RWPE2 (cell line): ENCODE measurements at regions not wholly inside any gene's neighbourhood (a gene's known extent, or its start where the extent isn't known, plus 50 kb on each side); places are given as distances from the start of the nearest gene placed in this dataset.

Experiments used
- ATAC-seq: fragments of 200-7000 bp; cut with Tn5 transposase; 3 replicates; pipeline ENCODE4 v1.9.1; 2021; ENCODE audit warnings: low read depth
- DNase-seq: peaks from one replicate; pipeline ENCODE4 v3.0.0-alpha.2; 2020; ENCODE audit warnings: low spot score
- H3K27ac ChIP-seq: fragments of 450-650 bp; 2 replicates; pipeline ENCODE4 v1.5.1; 2017; ENCODE audit warnings: mild to moderate bottlenecking; ENCODE audit not compliant: poor library complexity, severe bottlenecking
- H3K27me3 ChIP-seq: fragments of 250-450 bp; sonication (Bioruptor Pico); 2 replicates; pipeline ENCODE4 v1.5.1; 2021; ENCODE audit warnings: mild to moderate bottlenecking, moderate library complexity; ENCODE audit not compliant: insufficient read depth, poor library complexity, severe bottlenecking
- H3K36me3 ChIP-seq: fragments of 250-450 bp; sonication (Bioruptor Pico); 2 replicates; pipeline ENCODE4 v1.5.1; 2020; ENCODE audit warnings: low read depth, mild to moderate bottlenecking, moderate library complexity
- H3K4me1 ChIP-seq: fragments of 250-450 bp; sonication (Bioruptor Pico); 2 replicates; pipeline ENCODE4 v1.5.1; 2021; ENCODE audit warnings: mild to moderate bottlenecking, moderate library complexity; ENCODE audit not compliant: insufficient read depth, poor library complexity, severe bottlenecking
- H3K4me3 ChIP-seq: fragments of 250-450 bp; sonication (Bioruptor Pico); 2 replicates; pipeline ENCODE4 v1.5.1; 2021; ENCODE audit warnings: mild to moderate bottlenecking, moderate library complexity; ENCODE audit not compliant: severe bottlenecking
- H3K9me3 ChIP-seq: fragments of 250-450 bp; sonication (Bioruptor Pico); 2 replicates; pipeline ENCODE4 v1.5.1; 2021; ENCODE audit warnings: mild to moderate bottlenecking, moderate library complexity; ENCODE audit not compliant: severe bottlenecking
- CTCF ChIP-seq: fragments of 450-650 bp; IDR thresholded peaks from one replicate; pipeline ENCODE4 v1.5.1; 2017; ENCODE audit warnings: mild to moderate bottlenecking, moderate library complexity; ENCODE audit not compliant: poor library complexity, severe bottlenecking

- Histone ChIP-seq H3K27me3 (no peaks in the 10 kb centered on the region), H3K4me1 (no peaks in the 10 kb centered on the region), H3K27ac (no peak overlapping the region), H3K36me3 (no peaks in the 10 kb centered on the region), H3K9me3 (no peaks in the 10 kb centered on the region), H3K4me3 (no peak overlapping the region)
- ATAC-seq (no peak), DNase-seq (no peak)
- no peak for TF ChIP-seq CTCF
These were observed 83.2 kb downstream of the MANEA start for GRCh38 chr6:95660544-95660943.

DNA sequence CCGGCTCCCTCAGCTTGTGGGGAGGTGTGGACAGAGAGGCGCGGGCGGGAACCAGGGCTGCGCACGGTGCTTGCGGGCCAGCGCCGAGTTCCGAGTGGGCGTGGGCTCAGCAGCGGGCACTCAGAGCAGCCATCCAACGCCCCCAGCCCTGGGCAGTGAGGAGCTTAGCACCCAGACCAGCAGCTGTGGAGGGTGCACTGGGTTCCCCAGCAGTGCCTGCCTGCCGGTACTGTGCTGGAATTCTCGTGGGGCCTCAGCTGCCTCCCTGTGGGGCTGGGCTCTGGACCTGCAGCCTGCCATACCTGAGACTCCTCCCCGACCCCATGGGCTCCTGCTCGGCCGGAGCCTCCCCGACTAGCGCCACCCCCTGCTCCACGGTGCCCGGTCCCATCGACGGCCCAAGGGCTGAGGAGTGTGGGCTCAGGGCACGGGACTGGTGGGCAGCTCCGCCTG lies 92.7 kb downstream of the MANEA start:
- DNase-seq (peak; percentile 28), ATAC-seq (no peak)
- no peaks in the 10 kb centered on the region for H3K4me1 ChIP-seq
- TF ChIP-seq CTCF, result no peak
- no peaks in the 10 kb centered on the region for H3K9me3 ChIP-seq
- no peak overlapping the region for H3K4me3 ChIP-seq
- no peaks in the 10 kb centered on the region for H3K27me3 ChIP-seq
- no peaks in the 10 kb centered on the region for H3K36me3 ChIP-seq
- no peak overlapping the region for H3K27ac ChIP-seq

DNA sequence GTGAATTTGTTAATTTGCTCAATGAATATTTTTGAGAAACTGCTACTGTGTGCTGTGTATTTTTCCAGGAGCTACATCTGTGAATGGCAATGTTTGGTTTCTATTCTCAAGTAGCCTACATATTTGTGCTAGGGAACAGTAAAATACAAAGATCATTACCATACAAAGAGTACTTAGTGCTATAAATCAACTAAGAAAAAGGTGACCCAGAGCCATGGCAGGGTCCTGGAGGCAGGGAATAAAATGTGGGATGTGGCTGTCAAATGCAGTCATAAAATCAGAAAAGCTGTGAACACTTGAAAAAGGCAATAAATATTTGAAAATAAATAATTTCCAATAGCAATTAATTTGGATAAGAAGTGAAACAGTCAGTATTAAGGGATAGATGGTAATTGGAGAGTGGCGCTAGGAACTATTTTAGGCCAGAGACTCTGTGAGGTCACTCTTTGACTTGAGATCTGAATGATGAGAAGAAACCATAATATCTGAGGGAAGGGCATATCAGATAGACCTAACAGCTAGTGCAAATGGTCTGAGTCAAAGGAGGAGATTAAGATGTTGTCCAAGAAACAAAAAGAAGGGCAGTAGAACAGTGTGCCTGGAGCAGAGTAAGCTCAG lies 98.8 kb downstream of the MANEA start:
- H3K4me3 ChIP-seq, result no peak overlapping the region
- no peak for ATAC-seq
- no peaks in the 10 kb centered on the region for H3K9me3 ChIP-seq
- no peaks in the 10 kb centered on the region for H3K27me3 ChIP-seq
- H3K36me3 ChIP-seq, result no peaks in the 10 kb centered on the region
- H3K27ac ChIP-seq, result no peak overlapping the region
- no peak for DNase-seq
- H3K4me1 ChIP-seq, result no peaks in the 10 kb centered on the region
- TF ChIP-seq CTCF, result no peak

DNA sequence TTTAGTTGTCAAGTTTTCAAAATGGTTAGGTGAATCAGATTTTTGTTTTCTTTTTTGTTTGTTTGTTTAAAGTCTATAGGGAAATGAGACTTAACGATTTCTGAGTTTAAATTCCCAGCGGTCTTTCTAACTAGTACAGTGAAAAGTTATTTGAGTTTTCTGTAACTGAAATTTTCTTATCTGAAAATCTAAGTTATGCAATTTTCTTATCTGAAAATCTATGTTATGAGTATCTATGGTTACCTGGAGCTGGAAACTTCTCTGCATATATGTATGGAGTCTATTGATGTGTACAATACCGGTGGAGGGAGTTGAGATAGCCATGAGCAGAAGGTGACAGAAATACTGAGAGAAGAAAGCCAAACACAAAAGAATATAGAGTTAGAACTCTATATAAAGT lies 102.6 kb downstream of the MANEA start:
- no peaks in the 10 kb centered on the region for H3K36me3 ChIP-seq
- no peaks in the 10 kb centered on the region for H3K9me3 ChIP-seq
- DNase-seq (no peak), ATAC-seq (no peak)
- no peak overlapping the region for H3K27ac ChIP-seq
- no peak for TF ChIP-seq CTCF
- H3K4me1 ChIP-seq, result no peaks in the 10 kb centered on the region
- H3K4me3 ChIP-seq, result no peak overlapping the region
- peaks cover 3% of the 10 kb centered on the region for H3K27me3 ChIP-seq

DNA sequence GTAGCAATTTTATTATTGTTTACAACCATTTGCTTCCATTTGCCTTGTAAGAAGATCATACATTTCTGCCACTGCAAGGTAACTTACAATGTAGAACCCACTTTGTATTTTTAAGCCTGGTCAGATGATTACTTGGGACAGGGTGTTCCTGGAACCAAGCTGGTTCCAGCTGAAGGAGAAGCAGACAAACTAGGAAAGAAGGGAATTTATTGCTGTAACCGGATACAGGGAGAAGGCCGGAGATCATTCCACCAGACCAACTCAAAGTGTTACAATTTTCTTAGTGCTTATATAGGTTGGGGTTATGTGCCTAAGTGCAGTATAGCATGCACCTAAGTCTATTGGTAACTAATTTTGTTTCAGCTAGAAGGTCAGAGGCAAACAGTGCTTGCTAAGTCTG lies 104.4 kb downstream of the MANEA start:
- DNase-seq (no peak), ATAC-seq (no peak)
- Histone ChIP-seq H3K27ac (no peak overlapping the region), H3K4me3 (no peak overlapping the region), H3K4me1 (no peaks in the 10 kb centered on the region), H3K9me3 (no peaks in the 10 kb centered on the region), H3K27me3 (peaks cover 3% of the 10 kb centered on the region), H3K36me3 (no peaks in the 10 kb centered on the region)
- no peak for TF ChIP-seq CTCF
